ENCODE measurements at regions not wholly inside any gene's neighbourhood (a gene's known extent, or its start where the extent isn't known, plus 50 kb on each side); places are given as distances from the start of the nearest gene placed in this dataset.

DNA sequence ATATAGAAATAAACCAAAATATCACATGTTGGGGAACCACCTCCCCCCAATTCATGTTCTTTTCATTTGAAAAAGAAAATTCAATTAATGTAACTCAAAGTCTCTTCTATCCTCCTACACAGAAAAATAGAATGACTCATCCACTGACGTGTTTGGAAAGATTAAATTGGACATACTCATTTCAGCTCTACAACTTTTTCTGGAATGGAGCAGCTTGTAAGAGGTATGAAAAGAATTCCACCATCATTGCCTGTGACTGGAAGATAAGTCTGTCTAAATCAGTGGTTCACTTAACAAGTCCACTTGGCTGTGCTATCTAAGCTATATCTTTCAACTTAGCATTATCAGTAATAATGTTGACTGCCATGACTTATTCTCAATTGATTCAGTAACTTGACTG, 702.3 kb downstream of the BRINP3 start:
- intact Hi-C loops (cut with micrococcal nuclease): no loop called here
- TF ChIP-seq, protein P1, sequence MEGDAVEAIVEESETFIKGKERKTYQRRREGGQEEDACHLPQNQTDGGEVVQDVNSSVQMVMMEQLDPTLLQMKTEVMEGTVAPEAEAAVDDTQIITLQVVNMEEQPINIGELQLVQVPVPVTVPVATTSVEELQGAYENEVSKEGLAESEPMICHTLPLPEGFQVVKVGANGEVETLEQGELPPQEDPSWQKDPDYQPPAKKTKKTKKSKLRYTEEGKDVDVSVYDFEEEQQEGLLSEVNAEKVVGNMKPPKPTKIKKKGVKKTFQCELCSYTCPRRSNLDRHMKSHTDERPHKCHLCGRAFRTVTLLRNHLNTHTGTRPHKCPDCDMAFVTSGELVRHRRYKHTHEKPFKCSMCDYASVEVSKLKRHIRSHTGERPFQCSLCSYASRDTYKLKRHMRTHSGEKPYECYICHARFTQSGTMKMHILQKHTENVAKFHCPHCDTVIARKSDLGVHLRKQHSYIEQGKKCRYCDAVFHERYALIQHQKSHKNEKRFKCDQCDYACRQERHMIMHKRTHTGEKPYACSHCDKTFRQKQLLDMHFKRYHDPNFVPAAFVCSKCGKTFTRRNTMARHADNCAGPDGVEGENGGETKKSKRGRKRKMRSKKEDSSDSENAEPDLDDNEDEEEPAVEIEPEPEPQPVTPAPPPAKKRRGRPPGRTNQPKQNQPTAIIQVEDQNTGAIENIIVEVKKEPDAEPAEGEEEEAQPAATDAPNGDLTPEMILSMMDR (IDR thresholded peaks at IDR 0.05): no peak
- Mint-ChIP-seq H3K27ac (no peak overlapping the region), H3K4me1 (no peaks in the 10 kb centered on the region), H3K9me3 (peaks cover 4% of the 10 kb centered on the region), H3K27me3 (no peaks in the 10 kb centered on the region), H3K36me3 (ENCODE audit: low read depth) (no peaks in the 10 kb centered on the region), H3K4me3 (no peak overlapping the region)
- ATAC-seq (ENCODE audit: low read depth) (no peak), DNase-seq (no peak)
- CTCF ChIA-PET: no interaction called here
- POLR2A ChIA-PET: no interaction called here

- POLR2A ChIA-PET: no interaction called here
- no peaks in the 10 kb centered on the region for H3K36me3 Mint-ChIP-seq (ENCODE audit: low read depth)
- no peaks in the 10 kb centered on the region for H3K4me1 Mint-ChIP-seq
- CTCF ChIA-PET: no interaction called here
- no peak for ATAC-seq (ENCODE audit: low read depth)
- intact Hi-C loops (cut with micrococcal nuclease): no loop called here
- no peak overlapping the region for H3K27ac Mint-ChIP-seq
- TF ChIP-seq, protein P1 (IDR thresholded peaks at IDR 0.05): no peak
- H3K4me3 Mint-ChIP-seq: no peak overlapping the region
- DNase-seq: no peak
- peaks cover 5% of the 10 kb centered on the region for H3K9me3 Mint-ChIP-seq
- H3K27me3 Mint-ChIP-seq: no peaks in the 10 kb centered on the region
These were observed 698.6 kb downstream of the BRINP3 start for GRCh38 chr1:189779034-189779433.

GRCh38 chr1:189782295-189782694, 695.4 kb downstream of the BRINP3 start:
- intact Hi-C loops (cut with micrococcal nuclease): no loop called here

GRCh38 chr1:189783456-189783855, 694.2 kb downstream of the BRINP3 start:
- DNase-seq: no peak
- intact Hi-C loops (cut with micrococcal nuclease): no loop called here
- CTCF ChIA-PET: no interaction called here
- no peak overlapping the region for H3K4me3 Mint-ChIP-seq
- no peak overlapping the region for H3K27ac Mint-ChIP-seq
- TF ChIP-seq, protein P1 (IDR thresholded peaks at IDR 0.05): no peak
- no peak for ATAC-seq (ENCODE audit: low read depth)
- H3K4me1 Mint-ChIP-seq: no peaks in the 10 kb centered on the region
- POLR2A ChIA-PET: no interaction called here
- no peaks in the 10 kb centered on the region for H3K27me3 Mint-ChIP-seq
- H3K9me3 Mint-ChIP-seq: peaks cover 8% of the 10 kb centered on the region
- H3K36me3 Mint-ChIP-seq (ENCODE audit: low read depth): no peaks in the 10 kb centered on the region

More at GRCh38 chr1:189782295-189782694, 695.4 kb downstream of the BRINP3 start:
- H3K9me3 Mint-ChIP-seq: peaks cover 8% of the 10 kb centered on the region
- H3K4me1 Mint-ChIP-seq: no peaks in the 10 kb centered on the region
- H3K27me3 Mint-ChIP-seq: no peaks in the 10 kb centered on the region
- ChIA-PET POLR2A (no interaction called here), CTCF (no interaction called here)
- no peaks in the 10 kb centered on the region for H3K36me3 Mint-ChIP-seq (ENCODE audit: low read depth)
- no peak overlapping the region for H3K27ac Mint-ChIP-seq
- TF ChIP-seq, protein P1 (IDR thresholded peaks at IDR 0.05): no peak
- no peak for ATAC-seq (ENCODE audit: low read depth)
- H3K4me3 Mint-ChIP-seq: no peak overlapping the region
- DNase-seq: no peak

GRCh38 chr1:189786761-189787160, 690.9 kb downstream of the BRINP3 start:
- Mint-ChIP-seq H3K4me3 (no peak overlapping the region), H3K4me1 (no peaks in the 10 kb centered on the region), H3K27me3 (no peaks in the 10 kb centered on the region), H3K27ac (no peak overlapping the region), H3K9me3 (peaks cover 3% of the 10 kb centered on the region), H3K36me3 (ENCODE audit: low read depth) (no peaks in the 10 kb centered on the region)
- DNase-seq (no peak), ATAC-seq (ENCODE audit: low read depth) (no peak)
- intact Hi-C loops (cut with micrococcal nuclease): no loop called here
- TF ChIP-seq, protein P1 (IDR thresholded peaks at IDR 0.05): no peak
- POLR2A ChIA-PET: no interaction called here
- CTCF ChIA-PET: no interaction called here

Data from activated B cell treated with CpG ODN at 0.5 μM for 24 hours (primary cell).